A549 (cell line): ENCODE measurements at regions not wholly inside any gene's neighbourhood (a gene's known extent, or its start where the extent isn't known, plus 50 kb on each side); places are given as distances from the start of the nearest gene placed in this dataset.
A peak's percentile ranks its signal among the peaks of the same experiment; 100 is the strongest.

Experiments
- ATAC-seq, 2 experiments: fragments of 200-7000 bp in 1 of 2; fragments of >200 bp in 1 of 2; cut with Nextera tagmentation in 1 of 2; cut with Tn5 transposase in 1 of 2; 3 replicates each; pipeline versions ENCODE4 v1.8.0 to v1.9.1; 2018 to 2020; ENCODE audit warnings: mild to moderate bottlenecking in 1 of 2, moderate library complexity in 1 of 2
- CTCF ChIA-PET: fragments of 300-600 bp; sonication (Branson Sonifier 250); formaldehyde crosslinking; extraction: SDS; loops from one replicate; lab custom pipeline; 2021; ENCODE audit warnings: antibody characterized with exemption, inconsistent platforms; lab: Yijun Ruan, JAX
- POLR2A ChIA-PET: fragments of 350-600 bp; formaldehyde crosslinking; extraction: SDS; loops from one replicate; lab custom pipeline; 2021; ENCODE audit warnings: antibody characterized with exemption, inconsistent platforms; lab: Yijun Ruan, JAX
- DNase-seq, 2 experiments: peaks; one replicate each; pipeline versions ENCODE4 v3.0.0 to v3.0.0-alpha.2; 2011 to 2016; ENCODE audit warnings: low read depth in 1 of 2, low spot score in 1 of 2
- FAIRE-seq: peaks from 2 replicates; lab custom pipeline; 2011; peaks lifted over from hg19 to GRCh38; lab: Jason Lieb, UNC
- H3K27ac ChIP-seq, 2 experiments: fragments of >200 bp; sonication (Bioruptor Twin); formaldehyde crosslinking; 3 replicates each; pipeline ENCODE4 v1.5.1; 2016 to 2017
- H3K4me1 ChIP-seq: fragments of >200 bp; sonication (Bioruptor Twin); formaldehyde crosslinking; 3 replicates; pipeline ENCODE4 v1.6.1; 2016
- H3K4me2 ChIP-seq: fragments of >200 bp; sonication (Bioruptor Twin); formaldehyde crosslinking; 3 replicates; pipeline ENCODE4 v1.6.1; 2016
- H3K4me3 ChIP-seq: fragments of >200 bp; sonication (Bioruptor Twin); formaldehyde crosslinking; 3 replicates; pipeline ENCODE4 v1.5.1; 2016
- H3K9me3 ChIP-seq: fragments of >200 bp; sonication (Bioruptor Twin); formaldehyde crosslinking; 3 replicates; pipeline ENCODE4 v1.6.1; 2016
- BCL3 ChIP-seq: fragments of >200 bp; sonication (Bioruptor Twin); formaldehyde crosslinking; IDR thresholded peaks from 3 replicates; pipeline ENCODE4 v1.6.1; 2016
- CHD2 ChIP-seq: fragments of 150-350 bp; IDR thresholded peaks from 2 replicates; pipeline ENCODE4 v1.6.1; 2014; ENCODE audit warnings: low read length; ENCODE audit not compliant: partially characterized antibody
- EHF ChIP-seq: fragments of 250-450 bp; sonication (Bioruptor Pico); IDR thresholded peaks from 2 replicates; pipeline ENCODE4 v1.5.0; 2020; ENCODE audit warnings: mild to moderate bottlenecking
- EP300 ChIP-seq, 2 experiments: fragments of >200 bp; sonication (Bioruptor Twin); formaldehyde crosslinking; IDR thresholded peaks; 2 replicates in 1 of 2; 3 replicates in 1 of 2; pipeline ENCODE4 v1.6.1; 2016 to 2017
- KDM5A ChIP-seq: fragments of 200-600 bp; sonication (generic); IDR thresholded peaks from 2 replicates; pipeline ENCODE4 v1.6.1; 2016; ENCODE audit warnings: antibody characterized with exemption, mild to moderate bottlenecking
- MAFK ChIP-seq: fragments of 450-650 bp; IDR thresholded peaks from 2 replicates; pipeline ENCODE4 v1.6.1; 2014; ENCODE audit not compliant: partially characterized antibody
- MYC ChIP-seq: IDR thresholded peaks from 2 replicates; pipeline ENCODE4 v1.6.1; 2012; ENCODE audit warnings: mild to moderate bottlenecking, inconsistent platforms, low read length, improper control_type of control experiment, borderline replicate concordance
- NFE2L2 ChIP-seq: fragments of 150-350 bp; conservative IDR thresholded peaks from 2 replicates; pipeline ENCODE4 v1.6.1; 2014; ENCODE audit warnings: low read length
- NPAS2 ChIP-seq: fragments of 250-450 bp; sonication (Bioruptor Pico); IDR thresholded peaks from 2 replicates; pipeline ENCODE4 v1.8.0; 2022; ENCODE audit warnings: mild to moderate bottlenecking, moderate library complexity, borderline replicate concordance
- RAD21 ChIP-seq, 2 experiments: fragments of >200 bp in 1 of 2; sonication (Bioruptor Twin) in 1 of 2; formaldehyde crosslinking in 1 of 2; IDR thresholded peaks in 1 of 2; conservative IDR thresholded peaks in 1 of 2; 2 replicates in 1 of 2; 3 replicates in 1 of 2; pipeline ENCODE4 v1.6.1; 2012 to 2018; ENCODE audit warnings: inconsistent platforms in 1 of 2
- RNF2 ChIP-seq: fragments of 200-600 bp; sonication (generic); IDR thresholded peaks from 2 replicates; pipeline ENCODE4 v1.6.1; 2016; ENCODE audit warnings: low read depth, mild to moderate bottlenecking, antibody characterized with exemption, moderate library complexity, borderline replicate concordance
- SREBF2 ChIP-seq: fragments of 450-650 bp; IDR thresholded peaks from 2 replicates; pipeline ENCODE4 v1.6.1; 2014; ENCODE audit warnings: mild to moderate bottlenecking, moderate library complexity
- TFCP2L1 ChIP-seq: fragments of 250-450 bp; sonication (Bioruptor Pico); IDR thresholded peaks from 2 replicates; pipeline ENCODE4 v1.5.0; 2021; ENCODE audit warnings: mild to moderate bottlenecking
- TP53 ChIP-seq: fragments of 250-450 bp; sonication (Bioruptor Pico); IDR thresholded peaks from 2 replicates; pipeline ENCODE4 v1.5.0; 2021; ENCODE audit warnings: mild to moderate bottlenecking, moderate library complexity
- USF2 ChIP-seq: fragments of 450-650 bp; IDR thresholded peaks from 2 replicates; pipeline ENCODE4 v1.6.1; 2014; ENCODE audit warnings: antibody characterized with exemption
- ZFP36 ChIP-seq: fragments of 450-650 bp; IDR thresholded peaks from 2 replicates; pipeline ENCODE4 v1.6.1; 2014; ENCODE audit warnings: borderline replicate concordance; ENCODE audit not compliant: partially characterized antibody
- ZNF302 ChIP-seq: fragments of 250-450 bp; sonication (Bioruptor Pico); IDR thresholded peaks from 2 replicates; pipeline ENCODE4 v1.9.0; 2021; ENCODE audit warnings: inconsistent platforms, mild to moderate bottlenecking, moderate library complexity
- WGBS: methylation state at CpG from one replicate; pipeline ENCODE4 v1.1.6; 2017; ENCODE audit errors: missing lambda C conversion rate; 5-methylcytosine and 5-hydroxymethylcytosine counted together
- TF ChIP-seq, protein P1 (sequence below): fragments of 250-450 bp; sonication (Bioruptor Pico); IDR thresholded peaks from 2 replicates; pipeline ENCODE4 v1.5.0; 2021; ENCODE audit warnings: mild to moderate bottlenecking, moderate library complexity, borderline replicate concordance
- TF ChIP-seq, protein P2 (sequence below): fragments of 200-600 bp; sonication (generic); IDR thresholded peaks from 2 replicates; pipeline ENCODE4 v1.6.1; 2016; ENCODE audit warnings: antibody characterized with exemption, mild to moderate bottlenecking, moderate library complexity

- CTCF ChIA-PET: no interaction called here
- TF ChIP-seq CHD2: no peak
- TF ChIP-seq MAFK: no peak
- no peak for TF ChIP-seq TP53 (CRISPR knock-in tag)
- TF ChIP-seq USF2: no peak
- no peak for TF ChIP-seq MYC
- TF ChIP-seq EHF (CRISPR knock-in tag): no peak
- no peak for TF ChIP-seq SREBF2
- TF ChIP-seq RAD21 (conservative IDR thresholded peaks at IDR 0.05 in 1 of 2, IDR thresholded peaks at IDR 0.05 in 1 of 2): no peak
- no peak for TF ChIP-seq NPAS2 (CRISPR knock-in tag)
- TF ChIP-seq BCL3: no peak
- TF ChIP-seq ZNF302 (CRISPR knock-in tag): no peak
- TF ChIP-seq TFCP2L1 (CRISPR knock-in tag): no peak
- no peak for TF ChIP-seq ZFP36
- no peak for TF ChIP-seq KDM5A
- TF ChIP-seq, protein P1, sequence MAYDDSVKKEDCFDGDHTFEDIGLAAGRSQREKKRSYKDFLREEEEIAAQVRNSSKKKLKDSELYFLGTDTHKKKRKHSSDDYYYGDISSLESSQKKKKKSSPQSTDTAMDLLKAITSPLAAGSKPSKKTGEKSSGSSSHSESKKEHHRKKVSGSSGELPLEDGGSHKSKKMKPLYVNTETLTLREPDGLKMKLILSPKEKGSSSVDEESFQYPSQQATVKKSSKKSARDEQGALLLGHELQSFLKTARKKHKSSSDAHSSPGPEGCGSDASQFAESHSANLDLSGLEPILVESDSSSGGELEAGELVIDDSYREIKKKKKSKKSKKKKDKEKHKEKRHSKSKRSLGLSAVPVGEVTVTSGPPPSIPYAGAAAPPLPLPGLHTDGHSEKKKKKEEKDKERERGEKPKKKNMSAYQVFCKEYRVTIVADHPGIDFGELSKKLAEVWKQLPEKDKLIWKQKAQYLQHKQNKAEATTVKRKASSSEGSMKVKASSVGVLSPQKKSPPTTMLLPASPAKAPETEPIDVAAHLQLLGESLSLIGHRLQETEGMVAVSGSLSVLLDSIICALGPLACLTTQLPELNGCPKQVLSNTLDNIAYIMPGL (CRISPR knock-in tag): no peak
- TF ChIP-seq RNF2: no peak
- TF ChIP-seq EP300 (IDR thresholded peaks at IDR 0.05): no peak
- DNase-seq (no peak), ATAC-seq (no peak), FAIRE-seq (no peak)
- POLR2A ChIA-PET: no interaction called here
- Histone ChIP-seq H3K4me1 (no peaks in the 10 kb centered on the region), H3K4me3 (no peak overlapping the region), H3K4me2 (no peak overlapping the region), H3K9me3 (no peaks in the 10 kb centered on the region), H3K27ac (no peak overlapping the region)
- WGBS: 61% methylated on average over 5 of the region's 5 CpGs
Measured at GRCh38 chr5:99068944-99069650, 140.3 kb upstream of the CHD1 start.

DNA sequence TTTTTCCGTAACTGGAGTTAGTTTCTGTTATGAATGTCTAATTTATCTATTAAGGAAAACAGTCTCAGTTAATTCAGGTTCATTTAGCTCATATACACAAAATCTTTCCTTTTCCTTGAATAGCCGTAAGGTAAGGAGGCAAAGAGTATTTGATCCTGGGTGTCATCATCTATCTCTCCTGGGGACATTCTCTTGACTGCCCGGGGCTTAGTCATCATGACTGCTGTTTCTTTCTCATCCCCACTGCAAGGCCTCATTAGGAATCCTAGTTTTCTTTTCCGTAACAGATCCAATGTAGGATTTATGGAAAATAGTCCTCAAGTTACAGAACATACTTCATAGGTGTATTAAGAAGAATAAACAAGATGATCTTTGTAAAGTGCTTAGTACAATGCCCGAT lies 134.9 kb upstream of the CHD1 start:
- no peak overlapping the region for H3K4me2 ChIP-seq
- FAIRE-seq (no peak), DNase-seq (no peak), ATAC-seq (no peak)
- no peaks in the 10 kb centered on the region for H3K9me3 ChIP-seq
- POLR2A ChIA-PET: no interaction called here
- CTCF ChIA-PET: no interaction called here
- no peak overlapping the region for H3K4me3 ChIP-seq
- TF ChIP-seq, protein P2, sequence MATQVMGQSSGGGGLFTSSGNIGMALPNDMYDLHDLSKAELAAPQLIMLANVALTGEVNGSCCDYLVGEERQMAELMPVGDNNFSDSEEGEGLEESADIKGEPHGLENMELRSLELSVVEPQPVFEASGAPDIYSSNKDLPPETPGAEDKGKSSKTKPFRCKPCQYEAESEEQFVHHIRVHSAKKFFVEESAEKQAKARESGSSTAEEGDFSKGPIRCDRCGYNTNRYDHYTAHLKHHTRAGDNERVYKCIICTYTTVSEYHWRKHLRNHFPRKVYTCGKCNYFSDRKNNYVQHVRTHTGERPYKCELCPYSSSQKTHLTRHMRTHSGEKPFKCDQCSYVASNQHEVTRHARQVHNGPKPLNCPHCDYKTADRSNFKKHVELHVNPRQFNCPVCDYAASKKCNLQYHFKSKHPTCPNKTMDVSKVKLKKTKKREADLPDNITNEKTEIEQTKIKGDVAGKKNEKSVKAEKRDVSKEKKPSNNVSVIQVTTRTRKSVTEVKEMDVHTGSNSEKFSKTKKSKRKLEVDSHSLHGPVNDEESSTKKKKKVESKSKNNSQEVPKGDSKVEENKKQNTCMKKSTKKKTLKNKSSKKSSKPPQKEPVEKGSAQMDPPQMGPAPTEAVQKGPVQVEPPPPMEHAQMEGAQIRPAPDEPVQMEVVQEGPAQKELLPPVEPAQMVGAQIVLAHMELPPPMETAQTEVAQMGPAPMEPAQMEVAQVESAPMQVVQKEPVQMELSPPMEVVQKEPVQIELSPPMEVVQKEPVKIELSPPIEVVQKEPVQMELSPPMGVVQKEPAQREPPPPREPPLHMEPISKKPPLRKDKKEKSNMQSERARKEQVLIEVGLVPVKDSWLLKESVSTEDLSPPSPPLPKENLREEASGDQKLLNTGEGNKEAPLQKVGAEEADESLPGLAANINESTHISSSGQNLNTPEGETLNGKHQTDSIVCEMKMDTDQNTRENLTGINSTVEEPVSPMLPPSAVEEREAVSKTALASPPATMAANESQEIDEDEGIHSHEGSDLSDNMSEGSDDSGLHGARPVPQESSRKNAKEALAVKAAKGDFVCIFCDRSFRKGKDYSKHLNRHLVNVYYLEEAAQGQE: no peak
- 0 out of 2 replicates have a peak, but pooled peaks have one; percentile 10 for TF ChIP-seq NFE2L2
- WGBS: 75% methylated on average over 5 of the region's 5 CpGs
- 0 out of 3 replicates have a peak, but pooled peaks cover 4% of the 10 kb centered on the region for H3K4me1 ChIP-seq
- no peak overlapping the region for H3K27ac ChIP-seq
